ENCODE measurements at regions not wholly inside any gene's neighbourhood (a gene's known extent, or its start where the extent isn't known, plus 50 kb on each side); places are given as distances from the start of the nearest gene placed in this dataset.

GRCh38 chr6:19638931-19639330 lies 198.2 kb upstream of the ID4 start:
- no peak for TF ChIP-seq CTCF (conservative IDR thresholded peaks at IDR 0.05; ENCODE audit: low read depth, low read length)
- no peak for TF ChIP-seq MXI1 (IDR thresholded peaks at IDR 0.05; ENCODE audit: borderline replicate concordance, low read depth, low read length)
- no peak for TF ChIP-seq POLR2A (IDR thresholded peaks at IDR 0.05; ENCODE audit: low read depth, low read length)

All from IMR-90 (cell line).